ENCODE measurements at regions not wholly inside any gene's neighbourhood (a gene's known extent, or its start where the extent isn't known, plus 50 kb on each side); places are given as distances from the start of the nearest gene placed in this dataset.
"Not testable (repeated sequence)": the region's sequence is repeated elsewhere in the genome, so short reads cannot be mapped to it uniquely, and the experiment has no call there.

DNA sequence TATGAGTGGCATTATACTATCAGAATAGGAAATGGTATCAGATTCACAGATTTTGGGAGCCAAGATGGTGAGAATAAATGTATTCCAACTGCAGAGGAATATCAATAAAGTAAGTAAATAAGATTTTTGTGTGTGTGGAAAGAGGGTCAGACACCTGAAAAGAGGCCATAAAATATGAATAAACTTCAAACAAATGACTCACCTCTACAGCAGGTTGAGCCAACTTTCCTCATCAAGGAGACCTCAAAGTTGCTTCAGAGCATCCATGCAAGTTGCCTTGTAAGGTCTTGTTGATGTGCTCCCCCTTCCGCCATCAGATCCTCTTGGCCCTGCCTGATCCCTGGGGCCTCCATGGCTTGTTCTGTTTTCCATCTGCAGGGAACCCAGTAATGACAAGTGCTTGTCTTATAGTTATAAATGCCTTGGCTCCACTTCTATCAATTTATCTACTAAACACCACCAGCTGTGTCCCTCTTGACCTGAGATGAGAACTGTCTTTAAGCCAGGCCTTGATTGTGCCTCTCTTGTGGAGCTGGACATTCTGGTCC is 775.6 kb downstream of the LTN1 start:
- DNase-seq, result no peak

DNA sequence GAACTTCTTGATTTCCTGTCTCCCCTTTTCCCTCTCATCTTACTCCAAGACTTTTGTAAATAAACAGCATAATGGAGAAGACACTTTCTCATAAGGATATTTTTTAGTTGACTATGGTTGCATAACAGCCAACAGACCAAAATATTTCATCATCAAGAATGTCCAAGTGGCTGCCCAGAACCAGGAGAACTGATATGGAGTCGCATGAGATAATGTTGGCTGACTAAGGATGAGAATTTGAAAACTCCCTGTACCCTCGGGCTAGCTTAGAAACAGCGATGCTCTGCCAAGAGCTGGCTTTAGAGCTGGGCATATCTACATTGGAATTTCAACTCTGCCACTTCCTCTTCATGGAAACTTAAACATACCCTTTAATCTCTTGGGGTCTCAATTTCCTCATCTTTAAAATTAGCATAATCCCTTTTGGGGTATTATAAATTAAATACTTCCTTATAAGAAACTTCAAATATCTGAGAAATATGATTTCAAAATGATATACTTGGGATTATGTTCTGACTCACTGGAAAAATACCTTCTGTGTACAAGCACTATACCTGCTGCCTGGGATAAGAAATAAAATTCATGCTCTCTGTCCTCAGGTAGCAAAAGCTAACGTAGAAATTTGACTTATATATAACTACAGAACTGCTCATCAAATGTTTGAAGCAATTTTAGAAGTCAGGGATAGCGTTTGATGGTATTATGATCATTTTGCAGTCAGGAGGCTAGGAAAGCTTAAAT is 777.3 kb downstream of the LTN1 start:
- DNase-seq, result no peak

DNA sequence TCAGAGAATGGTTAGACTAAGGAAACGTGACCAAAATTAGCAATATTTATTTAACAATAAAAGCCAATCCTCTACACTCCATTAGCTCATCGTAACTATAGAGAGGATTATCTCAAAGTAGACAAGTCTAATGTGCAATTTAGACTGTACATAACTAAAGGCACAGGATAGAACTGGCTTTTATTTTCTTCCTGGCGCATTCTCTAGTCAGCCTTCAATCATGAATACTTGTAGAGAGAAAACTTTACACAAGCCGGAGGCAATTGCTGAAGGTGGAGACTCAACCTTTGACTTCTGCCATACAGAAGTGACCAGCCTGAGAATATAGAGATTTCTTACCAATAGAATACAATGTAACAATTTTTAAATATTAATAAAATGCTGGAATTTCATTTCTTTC is 777.9 kb downstream of the LTN1 start:
- no peak for DNase-seq

DNA sequence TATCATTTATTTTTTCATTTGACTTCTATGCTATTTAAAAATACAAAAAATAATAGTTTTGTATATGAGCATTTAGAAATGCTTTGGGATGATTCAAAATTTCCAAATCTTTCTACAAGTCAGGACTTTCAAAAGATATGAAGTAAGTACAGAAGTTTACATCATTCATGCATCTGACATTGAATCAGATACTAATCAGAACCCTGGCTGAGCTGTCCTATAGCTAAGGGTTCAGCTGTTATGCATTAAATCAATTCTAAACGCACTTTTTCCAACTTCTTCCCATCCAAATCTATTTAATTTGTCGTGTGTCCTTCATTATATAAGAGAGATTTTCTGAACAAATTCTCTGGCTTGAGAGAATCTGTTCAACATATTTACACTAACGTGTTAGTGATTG is 779.4 kb downstream of the LTN1 start:
- DNase-seq, result no peak

DNA sequence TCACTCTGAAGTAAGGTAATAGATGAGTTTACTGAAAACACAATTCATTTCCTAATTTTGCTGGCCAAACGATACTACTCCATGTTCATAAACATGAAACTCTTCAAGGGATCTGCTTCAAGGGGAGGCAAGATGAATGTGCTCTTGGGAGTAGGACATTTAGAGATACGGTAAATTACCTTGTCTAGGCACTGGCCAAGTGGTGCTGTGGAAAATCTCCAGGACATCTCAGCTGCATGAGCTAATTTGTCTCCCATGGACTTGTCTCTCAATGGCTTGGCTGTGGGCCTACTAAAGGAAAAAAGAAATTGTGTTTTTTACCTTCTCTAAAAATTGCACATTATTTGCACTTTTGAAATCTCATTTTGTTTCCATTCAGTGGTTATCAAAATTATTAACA is 780.6 kb downstream of the LTN1 start:
- DNase-seq, result no peak

DNA sequence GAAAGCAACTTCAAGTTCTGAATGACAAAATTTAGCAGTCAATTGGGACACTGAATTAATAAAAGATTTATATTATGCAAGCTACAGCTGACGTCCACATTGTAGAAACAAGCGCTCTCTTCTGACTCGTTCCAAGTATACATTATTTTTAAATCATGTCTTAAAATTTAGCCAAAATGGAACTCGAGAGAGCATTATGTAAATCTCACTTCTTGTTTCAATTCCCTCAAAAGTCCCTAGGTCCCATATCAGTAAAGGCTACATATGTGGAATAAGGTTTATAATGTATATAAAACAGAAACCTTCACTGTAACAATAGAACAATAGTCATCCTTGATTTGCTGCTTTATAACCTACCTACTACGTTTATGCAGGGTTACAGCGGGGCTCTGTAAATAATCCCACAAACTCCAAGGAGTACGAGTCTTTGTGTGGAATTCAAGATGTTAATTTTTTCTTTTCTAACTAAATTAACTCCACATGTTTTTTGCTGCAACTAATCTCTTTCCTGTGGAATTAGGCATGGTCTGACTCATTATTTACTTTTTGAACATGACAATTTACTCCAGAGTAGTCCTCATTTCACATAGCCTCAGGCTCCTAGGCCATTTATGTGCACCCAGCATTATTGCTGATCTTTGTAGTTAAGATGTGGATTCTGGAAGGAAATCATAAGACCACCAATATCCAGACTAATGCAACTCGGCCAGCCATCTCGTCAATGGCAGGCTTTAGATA is 785.1 kb downstream of the LTN1 start:
- no peak for DNase-seq

DNA sequence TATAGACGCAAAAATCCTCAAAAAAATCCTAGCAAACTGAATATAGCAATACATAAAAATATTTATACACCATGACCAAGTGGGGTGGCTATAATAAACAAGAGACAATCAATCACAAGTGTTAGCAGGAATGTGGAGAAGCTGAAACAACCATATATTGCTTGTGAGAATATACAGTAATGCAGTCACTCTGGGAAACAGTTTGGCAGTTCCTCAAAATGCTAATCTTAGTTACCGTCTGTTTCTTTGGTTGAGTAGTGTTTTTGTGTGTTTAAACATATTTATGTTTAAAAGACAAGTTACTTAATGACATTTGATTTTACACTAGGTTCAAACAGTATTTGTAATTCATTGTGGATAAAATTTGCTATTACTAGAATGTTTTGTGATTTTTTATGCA is 792.0 kb downstream of the LTN1 start:
- no peak for DNase-seq

DNA sequence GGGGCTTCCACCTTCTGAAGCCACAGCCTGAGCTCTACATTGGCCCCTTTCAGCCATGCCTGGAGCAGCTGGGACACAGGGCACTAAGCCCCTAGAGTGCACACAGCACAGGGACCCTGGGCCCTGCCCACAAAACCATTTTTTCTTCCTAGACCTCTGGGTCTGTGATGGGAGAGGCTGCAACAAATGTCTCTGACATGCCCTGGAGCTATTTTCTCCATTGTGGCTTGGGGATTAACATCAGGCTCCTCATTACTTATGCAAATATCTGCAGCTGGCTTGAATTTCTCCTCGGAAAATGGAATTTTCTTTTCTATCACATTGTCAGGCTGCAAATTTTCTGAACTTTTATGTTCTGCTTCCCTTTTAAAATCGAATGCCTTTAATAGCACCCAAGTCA is 795.7 kb downstream of the LTN1 start:
- no peak for DNase-seq

DNA sequence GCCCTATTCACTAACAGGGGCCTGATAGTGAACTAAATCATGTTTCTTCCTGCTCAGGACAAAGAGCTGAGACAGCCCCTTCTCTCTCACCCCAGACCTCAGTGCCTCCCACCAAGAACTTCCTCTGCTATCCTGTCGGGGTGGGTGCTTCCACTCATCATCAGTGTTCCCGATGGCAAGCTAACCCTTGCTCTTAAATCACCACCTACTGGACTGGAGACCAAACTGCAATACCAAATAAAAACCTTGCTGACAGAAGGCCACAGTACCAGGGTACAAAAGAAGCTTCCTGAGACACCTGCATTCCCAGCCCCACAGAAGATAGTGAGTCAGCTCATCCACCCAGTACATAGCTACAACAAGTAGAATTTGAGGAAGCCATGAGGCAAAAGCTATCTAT is 799.5 kb downstream of the LTN1 start:
- no peak for DNase-seq

DNA sequence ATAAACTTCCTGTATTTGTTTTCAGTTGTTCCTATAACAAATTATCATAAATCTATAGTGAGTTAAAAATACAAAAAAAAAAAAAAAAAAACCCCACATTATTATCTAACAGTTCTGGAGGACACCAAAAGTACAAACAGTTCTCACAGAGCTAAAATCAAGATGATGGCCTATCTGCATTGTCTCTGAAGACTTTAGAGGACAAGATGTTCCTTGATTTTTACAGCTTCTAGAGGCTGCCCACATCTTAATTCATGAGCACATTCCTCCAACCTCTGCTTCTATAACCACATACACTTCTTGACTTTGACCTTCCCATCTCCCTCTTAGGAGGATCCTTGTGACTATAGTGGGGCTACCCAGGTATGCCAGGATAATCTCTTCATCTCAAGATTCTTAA is 806.1 kb downstream of the LTN1 start:
- DNase-seq, result no peak

DNA sequence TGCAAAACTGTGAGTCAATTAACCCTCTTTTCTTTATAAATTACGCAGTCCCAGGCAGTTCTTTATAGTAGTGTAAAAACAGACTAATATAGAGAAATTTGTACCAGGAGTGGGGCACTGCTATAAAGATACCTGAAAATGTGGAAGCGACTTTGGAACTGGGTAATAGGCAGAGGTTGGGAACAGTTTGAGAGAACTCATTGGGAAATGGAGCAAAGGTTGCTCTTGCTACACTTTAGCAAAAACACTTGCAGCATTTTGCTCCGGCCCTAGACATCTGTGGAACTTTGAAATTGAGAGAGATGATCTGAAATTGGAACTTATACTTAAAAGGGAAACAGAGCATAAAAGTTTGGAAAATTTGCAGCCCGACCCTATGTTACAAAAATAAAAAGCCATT is 810.9 kb downstream of the LTN1 start:
- no peak for DNase-seq

DNA sequence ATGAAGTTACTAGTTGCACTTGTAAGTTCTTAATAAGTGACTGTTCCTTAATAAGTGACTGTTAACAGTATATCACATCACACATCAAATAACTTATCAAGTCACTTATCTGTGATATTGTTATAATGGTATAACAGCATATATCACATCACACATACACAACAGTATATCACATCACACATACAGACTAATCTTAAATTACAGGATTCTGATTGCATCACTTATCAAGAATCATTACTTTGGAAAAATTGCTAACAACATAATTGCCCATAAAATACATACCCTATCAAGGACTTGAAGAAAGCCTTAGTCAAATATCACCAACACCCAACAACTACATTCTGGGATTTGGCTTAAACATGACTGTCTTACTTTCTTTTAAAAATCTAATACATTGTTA is 813.5 kb downstream of the LTN1 start:
- no peak for DNase-seq

DNA sequence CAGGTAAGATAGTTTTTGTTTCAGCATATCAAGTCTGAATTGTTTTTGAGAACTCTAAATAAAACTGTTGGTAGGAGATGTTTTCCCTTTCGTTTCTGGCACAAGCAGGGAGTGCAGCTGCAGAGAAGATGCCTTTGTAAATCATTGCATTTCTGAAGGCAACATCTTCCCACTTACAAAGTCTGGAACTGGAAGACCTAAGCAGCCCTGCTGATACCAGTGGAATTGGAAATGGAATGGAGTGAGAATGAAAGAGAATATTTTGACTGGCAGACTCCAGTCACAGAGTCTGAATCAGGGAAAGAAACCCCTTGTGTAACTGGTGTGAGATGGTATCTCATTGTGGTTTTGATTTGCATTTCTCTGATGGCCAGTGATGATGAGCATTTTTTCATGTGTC is 815.6 kb downstream of the LTN1 start:
- DNase-seq, result no peak

DNA sequence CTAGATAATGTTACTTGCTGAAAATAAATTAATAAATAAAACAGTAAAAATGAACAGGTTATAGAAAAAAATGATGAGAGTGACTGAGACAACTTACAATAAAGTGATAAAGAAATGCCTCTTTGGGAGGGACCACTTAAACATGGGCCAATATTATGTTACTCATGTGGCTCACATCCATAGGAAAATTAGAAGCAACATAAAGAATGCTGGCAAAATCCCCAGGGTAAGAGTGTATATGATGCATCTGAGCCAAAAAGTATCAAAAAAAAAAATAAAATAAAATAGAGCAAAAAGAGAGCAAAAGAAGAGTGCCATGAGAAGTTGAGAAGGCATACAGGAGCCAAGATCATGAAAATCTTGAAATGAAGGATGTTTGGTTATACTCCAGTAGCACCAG is 818.0 kb downstream of the LTN1 start:
- no peak for DNase-seq

DNA sequence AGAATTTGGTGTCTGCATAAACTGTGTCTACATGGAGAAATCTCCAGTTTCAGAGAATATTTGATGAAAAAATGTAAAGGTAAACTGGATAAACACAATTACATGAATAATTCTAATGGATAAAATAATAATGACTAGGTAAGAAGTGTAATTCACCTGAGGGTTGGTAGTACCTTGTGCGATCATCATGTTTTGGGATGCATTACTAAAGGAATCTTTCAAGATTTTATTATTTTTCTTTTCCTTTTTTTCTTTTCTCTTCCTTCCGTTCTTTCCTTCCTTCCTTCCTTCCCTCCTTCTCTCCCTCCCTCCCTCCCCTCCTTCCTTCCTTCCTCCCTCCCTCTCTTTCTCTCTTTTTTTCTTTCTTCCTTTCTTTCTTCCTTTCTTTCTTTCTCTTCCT is 818.7 kb downstream of the LTN1 start:
- no peak for DNase-seq

DNA sequence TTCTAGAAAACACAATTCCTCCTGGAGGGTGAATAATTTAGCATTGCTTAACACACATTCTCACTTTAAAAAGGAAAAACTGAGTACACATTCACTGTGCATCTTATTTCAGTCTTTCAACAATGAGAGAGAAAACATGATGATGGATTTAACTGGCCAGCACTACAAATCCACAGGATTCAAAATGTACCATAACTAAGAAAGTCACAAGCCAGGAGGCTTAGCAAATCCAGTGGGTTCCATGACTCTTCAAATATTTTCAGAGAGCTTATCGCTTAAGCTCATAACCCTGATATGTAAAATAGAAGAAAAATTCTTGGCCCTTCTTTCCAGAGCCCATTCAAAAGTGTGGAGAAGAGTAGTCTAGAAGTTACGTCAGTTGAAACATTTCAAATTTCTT is 820.3 kb downstream of the LTN1 start:
- no peak for DNase-seq

DNA sequence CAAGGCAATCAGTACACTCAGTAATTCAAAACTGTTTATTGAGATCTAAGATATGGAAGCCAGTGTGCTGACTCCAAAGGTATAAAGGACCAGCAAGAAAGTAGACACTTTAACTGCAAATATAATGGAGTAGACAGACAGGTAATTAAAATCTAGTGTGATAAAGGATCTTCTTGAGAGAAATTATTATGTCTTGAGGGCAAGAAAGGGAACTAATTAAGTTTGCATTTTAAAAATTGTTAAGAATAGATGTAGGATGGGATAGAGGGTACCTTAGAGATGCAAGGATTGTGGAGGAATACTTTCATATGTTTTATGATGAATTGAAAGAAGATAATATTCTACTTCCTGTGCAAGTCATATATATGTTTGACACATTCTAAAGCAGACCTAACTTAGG is 825.3 kb downstream of the LTN1 start:
- no peak for DNase-seq

DNA sequence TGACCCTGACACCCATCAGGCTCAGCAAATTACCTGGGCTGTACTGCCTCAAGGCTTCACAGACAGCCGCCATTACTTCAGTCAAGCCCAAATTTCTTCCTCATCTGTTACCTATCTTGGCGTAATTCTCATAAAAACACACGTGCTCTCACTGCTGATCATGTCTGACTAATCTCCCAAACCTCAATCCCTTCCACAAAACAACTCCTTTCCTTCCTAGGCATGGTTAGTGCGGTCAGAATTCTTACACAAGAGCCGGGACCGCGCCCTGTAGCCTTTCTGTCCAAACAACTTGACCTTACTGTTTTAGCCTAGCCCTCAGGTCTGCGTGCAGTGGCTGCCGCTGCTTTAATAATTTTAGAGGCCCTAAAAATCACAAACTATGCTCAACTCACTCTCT is 828.2 kb downstream of the LTN1 start:
- not testable (repeated sequence) for DNase-seq

DNA sequence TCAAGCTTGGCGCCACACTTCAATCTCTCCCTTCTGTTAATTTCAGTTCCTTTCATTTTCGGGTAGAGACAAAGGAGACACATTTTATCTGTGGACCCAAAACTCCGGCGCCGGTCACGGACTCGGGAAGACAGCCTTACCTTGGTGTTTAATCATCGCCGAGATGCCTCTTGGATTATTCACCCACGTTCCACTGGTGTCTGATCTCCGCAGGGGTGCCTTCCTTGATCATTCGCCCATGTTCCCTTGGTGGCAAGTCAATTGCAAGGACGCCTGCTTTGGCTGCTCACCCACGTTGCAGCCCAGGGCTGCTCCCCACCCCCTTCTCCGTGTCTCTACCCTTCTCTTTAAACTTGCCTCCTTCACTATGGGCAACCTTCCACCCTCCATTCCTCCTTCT is 830.6 kb downstream of the LTN1 start:
- DNase-seq, result not testable (repeated sequence)

DNA sequence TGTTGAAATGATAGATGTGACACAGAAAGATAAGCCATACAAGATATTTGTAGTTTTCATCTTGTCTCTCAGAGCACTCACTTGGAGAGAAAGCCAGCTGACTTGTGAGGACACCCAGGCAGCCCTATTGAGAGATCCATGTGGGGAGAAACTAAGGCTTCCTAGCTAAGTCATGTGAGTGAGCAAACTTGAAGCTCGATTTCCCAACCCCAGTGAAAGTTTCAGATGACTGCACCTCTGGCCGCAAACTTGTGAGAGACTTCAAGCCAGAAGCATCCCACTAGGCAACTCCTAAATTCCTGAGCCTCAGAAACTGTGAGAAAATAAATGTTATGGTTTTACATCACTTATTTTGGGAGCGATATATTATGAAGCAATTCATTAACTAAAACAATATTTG is 832.3 kb downstream of the LTN1 start:
- no peak for DNase-seq

DNA sequence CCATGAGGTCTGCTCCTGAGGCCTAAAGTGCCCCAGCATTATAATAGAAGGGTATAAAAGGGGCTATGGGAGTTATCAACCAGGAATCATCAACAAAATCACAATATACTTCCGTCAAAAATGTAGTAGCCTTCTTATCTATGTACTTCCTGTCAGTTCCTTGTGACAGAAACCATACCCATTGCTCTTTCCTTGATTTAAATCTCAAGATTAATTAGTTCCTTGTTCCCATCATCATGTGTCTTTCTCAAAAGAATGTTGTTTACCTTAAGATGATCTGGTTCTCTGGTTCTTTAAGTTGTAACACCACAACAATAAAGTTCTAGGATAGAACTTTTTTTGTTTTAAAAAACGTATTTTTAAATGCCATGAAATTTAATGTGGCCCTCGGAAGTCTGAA is 833.3 kb downstream of the LTN1 start:
- no peak for DNase-seq

DNA sequence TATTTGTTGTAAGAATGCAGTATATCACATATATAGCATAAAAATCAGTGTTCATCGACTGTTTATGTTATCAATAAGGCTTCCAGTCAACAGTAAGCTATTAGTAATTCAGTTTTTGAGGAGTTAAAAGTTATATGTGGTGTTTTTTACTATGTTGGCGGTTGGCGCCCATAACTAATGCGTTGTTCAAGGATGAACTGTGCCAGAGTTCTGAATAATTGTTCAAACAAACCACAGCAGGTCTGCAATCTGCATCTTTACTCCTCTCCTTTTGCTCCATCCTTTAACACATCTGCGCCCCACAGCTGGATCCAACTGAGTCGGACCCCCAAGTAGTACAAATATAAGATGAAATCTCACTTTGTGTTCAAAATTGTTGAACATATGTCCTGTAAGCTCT is 836.1 kb downstream of the LTN1 start:
- no peak for DNase-seq

DNA sequence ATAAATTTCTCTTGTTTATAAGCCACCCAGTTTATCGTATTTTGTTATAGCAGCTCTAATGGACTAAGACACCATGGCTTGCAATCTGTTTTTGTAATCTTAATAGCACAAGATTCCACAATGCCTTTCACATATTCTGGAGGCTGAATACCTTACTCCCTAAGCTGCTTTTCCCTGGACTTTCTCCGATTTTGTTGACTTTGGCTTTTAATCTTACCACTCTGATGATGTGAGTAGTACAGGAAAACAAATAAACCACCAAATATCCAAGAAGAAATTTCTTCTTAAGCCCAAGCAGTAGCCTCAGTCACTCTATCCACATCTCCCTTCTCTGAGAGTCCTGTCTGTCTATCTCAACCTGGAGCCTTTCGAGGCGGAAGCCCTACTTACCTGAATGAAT is 838.6 kb downstream of the LTN1 start:
- DNase-seq, result no peak

DNA sequence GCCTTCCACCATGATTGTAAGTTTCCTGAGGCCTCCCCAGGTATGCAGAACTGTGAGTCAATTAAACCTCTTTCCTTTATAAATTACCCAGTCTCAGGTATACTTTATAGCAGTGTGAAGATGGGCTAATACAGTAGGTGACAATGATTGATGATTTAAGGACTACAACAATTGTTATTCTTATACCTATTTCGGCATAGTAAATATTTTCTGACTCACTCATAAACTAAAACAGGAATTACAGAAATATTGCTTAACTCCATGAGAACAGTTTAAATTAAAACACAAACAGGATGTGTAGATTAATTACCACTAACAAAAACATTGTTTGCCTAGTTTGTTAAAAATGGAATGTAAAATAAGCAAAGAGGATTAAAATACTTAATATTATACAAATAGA is 839.9 kb downstream of the LTN1 start:
- DNase-seq, result no peak

DNA sequence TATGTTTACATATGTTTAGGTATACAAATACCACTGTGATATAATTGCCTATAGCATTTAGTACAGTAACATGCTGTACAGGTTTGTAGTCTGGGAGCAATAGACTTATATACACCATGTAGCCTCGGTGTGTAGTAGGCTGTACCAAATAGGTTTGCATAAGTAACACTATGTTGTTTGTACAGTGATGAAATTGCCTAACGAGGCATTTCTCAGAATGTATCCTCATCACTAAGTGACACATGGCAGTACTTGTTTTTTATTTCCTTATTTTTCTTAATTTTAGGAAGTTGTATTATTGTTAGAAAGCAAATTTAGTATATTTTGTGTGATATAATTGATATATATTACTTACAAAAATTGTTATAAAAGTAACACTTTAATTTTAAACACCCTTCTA is 840.9 kb downstream of the LTN1 start:
- DNase-seq, result no peak
